Upper lobe of left lung (tissue), 6 donors: ENCODE measurements at regions not wholly inside any gene's neighbourhood (a gene's known extent, or its start where the extent isn't known, plus 50 kb on each side); places are given as distances from the start of the nearest gene placed in this dataset.
"Not testable (repeated sequence)": the region's sequence is repeated elsewhere in the genome, so short reads cannot be mapped to it uniquely, and the experiment has no call there.

Experiments
- ATAC-seq, 2 donors: fragments of 200-7000 bp; cut with Tn5 transposase; one replicate each; pipeline ENCODE4 v1.9.1; 2022; ENCODE audit warnings: mild to moderate bottlenecking in 2 of 2, moderate library complexity in 2 of 2; ENCODE audit not compliant: low FRiP score in 2 of 2
- DNase-seq, 2 donors: peaks; one replicate each; pipeline ENCODE4 v3.0.0-alpha.2; 2019 to 2020
- H3K27ac ChIP-seq, 4 donors: fragments of 200-600 bp; sonication (generic); one replicate each; pipeline ENCODE4 v1.5.1; 2016 to 2019
- H3K27me3 ChIP-seq, 4 donors: fragments of 200-600 bp; sonication (generic); one replicate each; pipeline ENCODE4 v1.5.1; 2017 to 2019
- H3K36me3 ChIP-seq, 4 donors: fragments of 200-600 bp; sonication (generic); one replicate each; pipeline ENCODE4 v1.5.1; 2016 to 2019
- H3K4me1 ChIP-seq, 4 donors: fragments of 200-600 bp; sonication (generic); one replicate each; pipeline ENCODE4 v1.5.1; 2018 to 2019
- H3K4me3 ChIP-seq, 4 donors: fragments of 200-600 bp; sonication (generic); one replicate each; pipeline ENCODE4 v1.5.1; 2017 to 2019; ENCODE audit warnings: mild to moderate bottlenecking in 2 of 4, moderate library complexity in 1 of 4
- H3K9me3 ChIP-seq, 4 donors: fragments of 200-600 bp; sonication (generic); one replicate each; pipeline ENCODE4 v1.5.1; 2018 to 2019
- CTCF ChIP-seq, 6 experiments: fragments of 450-650 bp in 4 of 6; fragments of 200-600 bp in 2 of 6; sonication (generic) in 2 of 6; IDR thresholded peaks; one replicate each; pipeline ENCODE4 v1.5.1; 2016 to 2019; ENCODE audit warnings: antibody characterized with exemption in 6 of 6
- EP300 ChIP-seq, 4 donors: sonication (generic); formaldehyde crosslinking; IDR thresholded peaks; one replicate each; pipeline ENCODE4 v1.5.1; 2017; ENCODE audit warnings: antibody characterized with exemption in 4 of 4, control low read depth in 2 of 4
- POLR2A ChIP-seq, 4 donors: fragments of 450-650 bp; IDR thresholded peaks; one replicate each; pipeline ENCODE4 v1.5.1; 2016 to 2017; ENCODE audit warnings: antibody characterized with exemption in 4 of 4, mild to moderate bottlenecking in 2 of 4
- POLR2AphosphoS5 ChIP-seq, 2 donors: sonication (generic); formaldehyde crosslinking; IDR thresholded peaks; one replicate each; pipeline ENCODE4 v1.5.1; 2017; ENCODE audit warnings: antibody characterized with exemption in 2 of 2
- WGBS, 2 donors: methylation state at CpG; one replicate each; pipeline ENCODE4 v1.1.5; 2017 to 2018; 5-methylcytosine and 5-hydroxymethylcytosine counted together
- donor health status: DM: no; HTN: no; CAD: no; lungs with moderate emphysema.
- donor health status: DM: no; HTN: yes; CAD: no; lungs with severe emphysema.

- WGBS, 2 donors, result 68 to 73% methylated on average over 2 to 5 of the region's 5 CpGs
- ATAC-seq, result no peak
- TF ChIP-seq POLR2A (IDR thresholded peaks at IDR 0.05) (no peak), POLR2AphosphoS5 (IDR thresholded peaks at IDR 0.05) (no peak), CTCF (IDR thresholded peaks at IDR 0.05) (no peak), EP300 (IDR thresholded peaks at IDR 0.05) (no peak)
- Histone ChIP-seq H3K4me3 (no peak overlapping the region), H3K36me3 (no peaks in the 10 kb centered on the region), H3K27ac (no peak overlapping the region), H3K27me3 (no peaks in the 10 kb centered on the region), H3K9me3 (peaks cover 0 to 5% (median 0%) of the 10 kb centered on the region in 4 donors), H3K4me1 (no peaks in the 10 kb centered on the region)
- no peak for DNase-seq
Measured at GRCh38 chr18:1784113-1784512, 787.2 kb downstream of the METTL4 start.

- WGBS, 2 donors, result 60 to 67% methylated on average over 4 of the region's 4 CpGs
- H3K4me3 ChIP-seq, H3K27ac ChIP-seq, H3K4me1 ChIP-seq, H3K36me3 ChIP-seq, H3K9me3 ChIP-seq, H3K27me3 ChIP-seq, DNase-seq, ATAC-seq: not testable (repeated sequence)
Measured at GRCh38 chr18:1785980-1786379, 785.3 kb downstream of the METTL4 start.

- no peak for ATAC-seq
Measured at GRCh38 chr18:1796636-1797035, 774.7 kb downstream of the METTL4 start.

GRCh38 chr18:1797235-1797634 is 774.1 kb downstream of the METTL4 start:
- no peaks in the 10 kb centered on the region for H3K9me3 ChIP-seq
- ATAC-seq, result no peak
- H3K36me3 ChIP-seq, result no peaks in the 10 kb centered on the region
- WGBS, 2 donors, result 58 to 64% methylated on average over 2 of the region's 2 CpGs
- H3K4me1 ChIP-seq, result no peaks in the 10 kb centered on the region
- no peaks in the 10 kb centered on the region for H3K27me3 ChIP-seq
- no peak for DNase-seq
- TF ChIP-seq CTCF (IDR thresholded peaks at IDR 0.05) (no peak), POLR2AphosphoS5 (IDR thresholded peaks at IDR 0.05) (no peak), EP300 (IDR thresholded peaks at IDR 0.05) (no peak), POLR2A (IDR thresholded peaks at IDR 0.05) (no peak)
- no peak overlapping the region for H3K4me3 ChIP-seq
- H3K27ac ChIP-seq, result no peak overlapping the region

More at GRCh38 chr18:1796636-1797035, 774.7 kb downstream of the METTL4 start:
- no peaks in the 10 kb centered on the region for H3K9me3 ChIP-seq
- no peak for TF ChIP-seq POLR2AphosphoS5 (IDR thresholded peaks at IDR 0.05)
- no peak for TF ChIP-seq CTCF (IDR thresholded peaks at IDR 0.05)
- TF ChIP-seq EP300 (IDR thresholded peaks at IDR 0.05), result no peak
- no peak for TF ChIP-seq POLR2A (IDR thresholded peaks at IDR 0.05)
- no peaks in the 10 kb centered on the region for H3K36me3 ChIP-seq
- H3K4me3 ChIP-seq, result no peak overlapping the region
- WGBS, 2 donors, result 56 to 60% methylated on average over 3 of the region's 3 CpGs
- no peak for DNase-seq
- no peaks in the 10 kb centered on the region for H3K4me1 ChIP-seq
- H3K27me3 ChIP-seq, result no peaks in the 10 kb centered on the region
- no peak overlapping the region for H3K27ac ChIP-seq

- Histone ChIP-seq H3K4me1 (no peaks in the 10 kb centered on the region), H3K27me3 (no peaks in the 10 kb centered on the region), H3K4me3 (no peak overlapping the region), H3K27ac (no peak overlapping the region), H3K9me3 (no peaks in the 10 kb centered on the region), H3K36me3 (no peaks in the 10 kb centered on the region)
- WGBS, 2 donors, result 65 to 76% methylated on average over 4 of the region's 4 CpGs
- no peak for TF ChIP-seq POLR2A (IDR thresholded peaks at IDR 0.05)
- TF ChIP-seq CTCF (IDR thresholded peaks at IDR 0.05), result no peak
- no peak for TF ChIP-seq EP300 (IDR thresholded peaks at IDR 0.05)
- no peak for TF ChIP-seq POLR2AphosphoS5 (IDR thresholded peaks at IDR 0.05)
- DNase-seq (no peak), ATAC-seq (no peak)
Measured at GRCh38 chr18:1805521-1805920, 765.8 kb downstream of the METTL4 start.
